HG03135 (cell line): ENCODE measurements at regions not wholly inside any gene's neighbourhood (a gene's known extent, or its start where the extent isn't known, plus 50 kb on each side); places are given as distances from the start of the nearest gene placed in this dataset.
"Not testable (repeated sequence)": the region's sequence is repeated elsewhere in the genome, so short reads cannot be mapped to it uniquely, and the experiment has no call there.

Experiments used
- ATAC-seq: cut with Tn5 transposase; IDR thresholded peaks from one replicate; pipeline ENCODE4 v1.9.1; 2021; ENCODE audit warnings: mild to moderate bottlenecking, moderate library complexity; ENCODE audit not compliant: unreplicated experiment

- ATAC-seq: no peak
Measured at GRCh38 chr4:124946696-124947095, 234.2 kb upstream of the ANKRD50 start.

- ATAC-seq: no peak
Measured at GRCh38 chr4:124945422-124945821, 232.9 kb upstream of the ANKRD50 start.

GRCh38 chr4:124943938-124944337 is 231.4 kb upstream of the ANKRD50 start:
- no peak for ATAC-seq

- no peak for ATAC-seq
Measured at GRCh38 chr4:124943145-124943889, 230.8 kb upstream of the ANKRD50 start.

- ATAC-seq: no peak
Measured at GRCh38 chr4:124941267-124941666, 228.7 kb upstream of the ANKRD50 start.

- no peak for ATAC-seq
Measured at GRCh38 chr4:124940387-124940786, 227.9 kb upstream of the ANKRD50 start.

GRCh38 chr4:124939908-124940307 is 227.4 kb upstream of the ANKRD50 start:
- no peak for ATAC-seq

GRCh38 chr4:124938836-124939235 is 226.3 kb upstream of the ANKRD50 start:
- no peak for ATAC-seq

- ATAC-seq: no peak
Measured at GRCh38 chr4:124937993-124938392, 225.5 kb upstream of the ANKRD50 start.

- ATAC-seq: no peak
Measured at GRCh38 chr4:124936427-124936826, 223.9 kb upstream of the ANKRD50 start.

GRCh38 chr4:124934916-124935315 is 222.4 kb upstream of the ANKRD50 start:
- no peak for ATAC-seq

- ATAC-seq: no peak
Measured at GRCh38 chr4:124933521-124933920, 221.0 kb upstream of the ANKRD50 start.

GRCh38 chr4:124932447-124932846 is 219.9 kb upstream of the ANKRD50 start:
- no peak for ATAC-seq

GRCh38 chr4:124931050-124931449 is 218.5 kb upstream of the ANKRD50 start:
- no peak for ATAC-seq

- not testable (repeated sequence) for ATAC-seq
Measured at GRCh38 chr4:124922748-124923147, 210.2 kb upstream of the ANKRD50 start.

GRCh38 chr4:124918559-124919122 is 206.1 kb upstream of the ANKRD50 start:
- ATAC-seq: no peak

- ATAC-seq: no peak
Measured at GRCh38 chr4:124915073-124915472, 202.5 kb upstream of the ANKRD50 start.

- no peak for ATAC-seq
Measured at GRCh38 chr4:124913237-124913636, 200.7 kb upstream of the ANKRD50 start.

- ATAC-seq: no peak
Measured at GRCh38 chr4:124910327-124910726, 197.8 kb upstream of the ANKRD50 start.

GRCh38 chr4:124907881-124908280 is 195.3 kb upstream of the ANKRD50 start:
- ATAC-seq: no peak

- no peak for ATAC-seq
Measured at GRCh38 chr4:124905441-124905840, 192.9 kb upstream of the ANKRD50 start.

- no peak for ATAC-seq
Measured at GRCh38 chr4:124904723-124905388, 192.3 kb upstream of the ANKRD50 start.
